Osteoblast (primary cell): ENCODE measurements at regions not wholly inside any gene's neighbourhood (a gene's known extent, or its start where the extent isn't known, plus 50 kb on each side); places are given as distances from the start of the nearest gene placed in this dataset.

Experiments used
- DNase-seq: peaks from one replicate; pipeline ENCODE4 v3.0.0; 2011; ENCODE audit warnings: low spot score, mixed read lengths; ENCODE audit not compliant: insufficient read length; ENCODE audit errors: missing footprints
- H2AFZ ChIP-seq: 2 replicates; pipeline ENCODE4 v1.6.0; 2011; ENCODE audit warnings: mild to moderate bottlenecking, low read length
- H3K27ac ChIP-seq: 2 replicates; pipeline ENCODE4 v1.5.1; 2011; ENCODE audit warnings: mild to moderate bottlenecking, low read depth, low read length, moderate library complexity
- H3K27me3 ChIP-seq: 2 replicates; pipeline ENCODE4 v1.6.0; 2012; ENCODE audit warnings: mild to moderate bottlenecking, control low read depth, inconsistent platforms, low read length, moderate library complexity; ENCODE audit not compliant: insufficient read depth
- H3K36me3 ChIP-seq: 2 replicates; pipeline ENCODE4 v1.5.1; 2011; ENCODE audit warnings: mild to moderate bottlenecking, low read length, control low read depth, moderate library complexity; ENCODE audit not compliant: insufficient read depth
- H3K4me1 ChIP-seq: 2 replicates; pipeline ENCODE4 v1.5.1; 2011; ENCODE audit warnings: mild to moderate bottlenecking, low read length, control low read depth, moderate library complexity; ENCODE audit not compliant: insufficient read depth
- H3K4me2 ChIP-seq: 2 replicates; pipeline ENCODE4 v1.6.0; 2011; ENCODE audit warnings: mild to moderate bottlenecking, low read length; ENCODE audit not compliant: insufficient read depth
- H3K4me3 ChIP-seq: fragments of 200-600 bp; sonication (generic); 3 replicates; pipeline ENCODE4 v1.5.1; 2012; ENCODE audit warnings: mild to moderate bottlenecking, low read length, inconsistent platforms; ENCODE audit not compliant: insufficient read depth
- H3K79me2 ChIP-seq: 2 replicates; pipeline ENCODE4 v1.6.0; 2012; ENCODE audit warnings: mild to moderate bottlenecking, low read length, control low read depth, inconsistent platforms; ENCODE audit not compliant: insufficient read depth
- H3K9me3 ChIP-seq: 2 replicates; pipeline ENCODE4 v1.5.1; 2011; ENCODE audit warnings: low read depth, low read length, control low read depth
- H4K20me1 ChIP-seq: 2 replicates; pipeline ENCODE4 v1.6.0; 2012; ENCODE audit warnings: mild to moderate bottlenecking, low read length, control low read depth; ENCODE audit not compliant: insufficient read depth
- TF ChIP-seq, protein P1 (sequence below): IDR thresholded peaks from 2 replicates; pipeline ENCODE4 v1.5.1; 2011; ENCODE audit warnings: mild to moderate bottlenecking, low read depth, low read length, moderate library complexity; ENCODE audit errors: extremely low read depth

DNA sequence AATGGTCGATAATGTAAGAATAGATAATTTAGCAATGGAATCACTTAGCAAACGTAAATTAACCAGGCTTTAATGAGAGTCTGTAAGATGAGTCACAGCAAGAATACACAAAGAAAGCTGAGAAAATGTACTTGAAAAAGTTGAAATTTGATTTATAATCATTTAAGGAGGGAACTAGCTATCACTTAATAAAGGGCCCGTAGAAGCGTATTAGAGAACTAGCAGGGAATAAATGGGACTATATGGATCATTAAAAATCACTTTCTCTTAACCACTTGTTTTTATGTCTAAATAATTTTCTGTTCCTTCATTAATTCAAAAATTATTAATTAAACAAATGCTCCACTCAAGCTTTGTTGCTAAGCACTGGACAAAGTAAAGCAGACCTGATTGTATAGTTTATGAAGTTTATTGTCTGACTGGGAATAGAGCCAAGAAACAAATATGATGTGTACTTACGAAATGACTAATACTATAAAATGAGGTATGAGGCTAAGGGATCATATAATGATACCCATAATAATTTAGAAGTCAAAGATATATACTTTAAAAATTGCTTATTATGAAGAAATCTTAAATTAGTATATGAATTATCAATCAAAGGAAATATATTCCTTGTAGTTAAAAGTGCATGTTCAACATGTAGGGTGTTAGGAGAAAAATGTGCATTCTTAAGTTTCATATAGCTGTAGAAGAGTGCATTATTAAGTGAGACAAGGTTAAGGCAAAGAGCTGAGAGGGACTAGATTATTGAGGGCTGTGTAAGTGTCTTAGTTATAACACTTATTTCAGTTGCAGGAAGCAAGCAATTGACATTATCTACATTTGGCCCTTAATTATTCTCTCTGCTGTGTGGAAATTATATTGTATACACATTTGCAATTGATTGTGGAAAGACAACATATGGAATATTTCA is 196.8 kb downstream of the PRDM9 start:
- Histone ChIP-seq H3K79me2 (no peaks in the 10 kb centered on the region), H3K4me1 (no peaks in the 10 kb centered on the region), H3K27ac (no peak overlapping the region), H3K27me3 (no peaks in the 10 kb centered on the region), H3K9me3 (no peaks in the 10 kb centered on the region), H3K36me3 (no peaks in the 10 kb centered on the region), H2AFZ (no peak overlapping the region), H4K20me1 (no peaks in the 10 kb centered on the region), H3K4me3 (no peak overlapping the region), H3K4me2 (no peak overlapping the region)
- DNase-seq: no peak
- TF ChIP-seq, protein P1, sequence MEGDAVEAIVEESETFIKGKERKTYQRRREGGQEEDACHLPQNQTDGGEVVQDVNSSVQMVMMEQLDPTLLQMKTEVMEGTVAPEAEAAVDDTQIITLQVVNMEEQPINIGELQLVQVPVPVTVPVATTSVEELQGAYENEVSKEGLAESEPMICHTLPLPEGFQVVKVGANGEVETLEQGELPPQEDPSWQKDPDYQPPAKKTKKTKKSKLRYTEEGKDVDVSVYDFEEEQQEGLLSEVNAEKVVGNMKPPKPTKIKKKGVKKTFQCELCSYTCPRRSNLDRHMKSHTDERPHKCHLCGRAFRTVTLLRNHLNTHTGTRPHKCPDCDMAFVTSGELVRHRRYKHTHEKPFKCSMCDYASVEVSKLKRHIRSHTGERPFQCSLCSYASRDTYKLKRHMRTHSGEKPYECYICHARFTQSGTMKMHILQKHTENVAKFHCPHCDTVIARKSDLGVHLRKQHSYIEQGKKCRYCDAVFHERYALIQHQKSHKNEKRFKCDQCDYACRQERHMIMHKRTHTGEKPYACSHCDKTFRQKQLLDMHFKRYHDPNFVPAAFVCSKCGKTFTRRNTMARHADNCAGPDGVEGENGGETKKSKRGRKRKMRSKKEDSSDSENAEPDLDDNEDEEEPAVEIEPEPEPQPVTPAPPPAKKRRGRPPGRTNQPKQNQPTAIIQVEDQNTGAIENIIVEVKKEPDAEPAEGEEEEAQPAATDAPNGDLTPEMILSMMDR: no peak

DNA sequence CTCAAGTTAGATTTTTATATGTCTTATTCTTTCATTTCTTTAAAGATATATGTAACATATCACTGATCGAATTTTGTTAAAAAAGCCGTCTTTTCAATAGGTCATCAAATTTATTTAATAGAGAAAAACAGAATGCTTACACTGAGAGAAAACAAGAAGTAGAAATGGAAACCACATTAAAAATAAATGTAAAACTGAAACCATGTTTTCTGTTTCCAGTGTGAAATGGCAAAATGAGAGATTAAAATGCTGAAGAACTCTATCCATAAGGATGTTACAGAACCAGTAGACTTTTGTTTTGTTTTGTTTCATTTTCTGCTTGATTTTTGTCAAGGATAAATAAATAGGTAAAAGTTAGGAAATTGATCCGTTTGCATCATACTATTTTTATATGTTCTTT is 210.1 kb downstream of the PRDM9 start:
- TF ChIP-seq, protein P1: no peak
- Histone ChIP-seq H3K9me3 (no peaks in the 10 kb centered on the region), H4K20me1 (no peaks in the 10 kb centered on the region), H3K4me3 (no peak overlapping the region), H3K27ac (no peak overlapping the region), H3K79me2 (no peaks in the 10 kb centered on the region), H3K27me3 (no peaks in the 10 kb centered on the region), H3K4me2 (no peak overlapping the region), H2AFZ (no peak overlapping the region), H3K4me1 (no peaks in the 10 kb centered on the region), H3K36me3 (no peaks in the 10 kb centered on the region)
- DNase-seq: no peak

DNA sequence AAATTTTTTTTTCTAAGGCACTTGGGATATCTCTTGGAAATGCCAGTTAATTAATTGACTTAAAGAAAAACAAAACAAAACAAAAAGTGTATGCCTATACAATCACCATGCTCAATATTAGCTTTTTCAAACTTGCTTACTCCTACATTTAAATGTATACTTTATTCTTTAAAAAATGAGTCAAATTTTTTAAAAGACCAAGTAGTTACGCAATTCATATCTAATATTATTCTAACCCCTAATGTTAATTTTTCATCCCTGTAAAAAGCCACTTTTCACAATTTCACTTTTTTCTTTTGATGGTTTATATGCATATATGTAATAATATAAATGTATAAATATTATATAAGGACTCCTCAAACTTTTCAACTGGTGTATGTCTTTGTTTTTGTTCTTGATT is 211.2 kb downstream of the PRDM9 start:
- no peak for DNase-seq
- Histone ChIP-seq H3K27ac (no peak overlapping the region), H3K4me1 (no peaks in the 10 kb centered on the region), H3K36me3 (no peaks in the 10 kb centered on the region), H3K79me2 (no peaks in the 10 kb centered on the region), H3K9me3 (no peaks in the 10 kb centered on the region), H4K20me1 (no peaks in the 10 kb centered on the region), H3K4me2 (no peak overlapping the region), H3K4me3 (no peak overlapping the region), H3K27me3 (no peaks in the 10 kb centered on the region), H2AFZ (no peak overlapping the region)
- TF ChIP-seq, protein P1: no peak

DNA sequence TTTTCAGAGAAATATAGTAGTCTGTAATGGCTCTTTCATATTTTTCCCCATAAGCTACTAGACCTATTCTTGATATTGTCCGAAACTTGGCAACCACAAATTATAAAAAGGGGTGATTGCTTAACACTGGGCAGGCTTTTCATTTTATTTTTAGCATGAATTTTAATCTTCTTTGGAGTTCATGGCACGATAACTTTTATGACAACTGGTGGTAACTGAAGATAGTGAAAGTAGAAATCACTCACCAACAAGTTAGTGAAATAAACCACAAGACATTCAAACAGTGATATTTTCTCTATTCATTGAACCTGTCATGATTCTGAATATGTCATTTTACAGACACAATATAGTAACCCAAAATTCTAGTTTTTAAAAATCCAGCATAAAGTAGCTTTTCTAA is 213.9 kb downstream of the PRDM9 start:
- no peaks in the 10 kb centered on the region for H3K9me3 ChIP-seq
- no peaks in the 10 kb centered on the region for H3K4me1 ChIP-seq
- H3K79me2 ChIP-seq: no peaks in the 10 kb centered on the region
- TF ChIP-seq, protein P1: no peak
- H3K36me3 ChIP-seq: no peaks in the 10 kb centered on the region
- no peak overlapping the region for H3K27ac ChIP-seq
- no peaks in the 10 kb centered on the region for H4K20me1 ChIP-seq
- no peak overlapping the region for H3K4me2 ChIP-seq
- no peak for DNase-seq
- H3K4me3 ChIP-seq: no peak overlapping the region
- H3K27me3 ChIP-seq: no peaks in the 10 kb centered on the region
- H2AFZ ChIP-seq: no peak overlapping the region
